ENCODE measurements at regions not wholly inside any gene's neighbourhood (a gene's known extent, or its start where the extent isn't known, plus 50 kb on each side); places are given as distances from the start of the nearest gene placed in this dataset.

GRCh38 chr5:51060953-51061352, 322.3 kb upstream of the ISL1 start:
- no peak for DNase-seq (ENCODE audit: low spot score)
- TF ChIP-seq CTCF (IDR thresholded peaks at IDR 0.05), result no peak
- no peak for ATAC-seq (ENCODE audit: low FRiP score)

- DNase-seq (ENCODE audit: low spot score) (no peak), ATAC-seq (ENCODE audit: low FRiP score) (no peak)
- TF ChIP-seq CTCF (IDR thresholded peaks at IDR 0.05), result no peak
Observed at GRCh38 chr5:51072937-51073336, 310.3 kb upstream of the ISL1 start.

- DNase-seq (ENCODE audit: low spot score), result no peak
- no peak for TF ChIP-seq CTCF (IDR thresholded peaks at IDR 0.05)
- no peak for ATAC-seq (ENCODE audit: low FRiP score)
Observed at GRCh38 chr5:51082741-51083140, 300.5 kb upstream of the ISL1 start.

GRCh38 chr5:51091816-51092215, 291.4 kb upstream of the ISL1 start:
- ATAC-seq (ENCODE audit: low FRiP score) (no peak), DNase-seq (ENCODE audit: low spot score) (no peak)
- TF ChIP-seq CTCF (IDR thresholded peaks at IDR 0.05), result no peak

- ATAC-seq (ENCODE audit: low FRiP score) (no peak), DNase-seq (ENCODE audit: low spot score) (no peak)
- TF ChIP-seq CTCF (IDR thresholded peaks at IDR 0.05), result no peak
Observed at GRCh38 chr5:51095486-51095885, 287.8 kb upstream of the ISL1 start.

- no peak for TF ChIP-seq CTCF (IDR thresholded peaks at IDR 0.05)
- no peak for DNase-seq (ENCODE audit: low spot score)
- ATAC-seq (ENCODE audit: low FRiP score), result no peak
Observed at GRCh38 chr5:51096859-51097258, 286.4 kb upstream of the ISL1 start.

- ATAC-seq (ENCODE audit: low FRiP score), result no peak
Observed at GRCh38 chr5:51099173-51099853, 283.9 kb upstream of the ISL1 start.

More at GRCh38 chr5:51099173-51099853, 283.9 kb upstream of the ISL1 start:
- TF ChIP-seq CTCF (IDR thresholded peaks at IDR 0.05), result no peak
- no peak for DNase-seq (ENCODE audit: low spot score)
